ENCODE measurements at regions not wholly inside any gene's neighbourhood (a gene's known extent, or its start where the extent isn't known, plus 50 kb on each side); places are given as distances from the start of the nearest gene placed in this dataset.

- no peaks in the 10 kb centered on the region for H3K79me2 ChIP-seq (ENCODE audit: control insufficient read depth, insufficient read depth, low read length)
- TF ChIP-seq JUN (IDR thresholded peaks at IDR 0.05; ENCODE audit: borderline replicate concordance, insufficient read depth, insufficient read length, low read depth) (no peak), EZH2 (IDR thresholded peaks at IDR 0.05; ENCODE audit: borderline replicate concordance, low read depth, low read length, severe bottlenecking) (no peak), GATA2 (IDR thresholded peaks at IDR 0.05; ENCODE audit: insufficient read depth, insufficient read length, low read depth, low read length) (no peak), MYC (IDR thresholded peaks at IDR 0.05; ENCODE audit: low read depth, low read length) (no peak), POLR2A (IDR thresholded peaks at IDR 0.05; ENCODE audit: low read depth, low read length) (no peak), FOS (IDR thresholded peaks at IDR 0.05; ENCODE audit: borderline replicate concordance, insufficient read depth, low read length) (no peak), MAX (IDR thresholded peaks at IDR 0.05; ENCODE audit: insufficient read depth, insufficient read length) (no peak), POLR2AphosphoS5 (IDR thresholded peaks at IDR 0.05; ENCODE audit: insufficient read depth, low read depth, low read length) (no peak)
- TF ChIP-seq, protein P1, sequence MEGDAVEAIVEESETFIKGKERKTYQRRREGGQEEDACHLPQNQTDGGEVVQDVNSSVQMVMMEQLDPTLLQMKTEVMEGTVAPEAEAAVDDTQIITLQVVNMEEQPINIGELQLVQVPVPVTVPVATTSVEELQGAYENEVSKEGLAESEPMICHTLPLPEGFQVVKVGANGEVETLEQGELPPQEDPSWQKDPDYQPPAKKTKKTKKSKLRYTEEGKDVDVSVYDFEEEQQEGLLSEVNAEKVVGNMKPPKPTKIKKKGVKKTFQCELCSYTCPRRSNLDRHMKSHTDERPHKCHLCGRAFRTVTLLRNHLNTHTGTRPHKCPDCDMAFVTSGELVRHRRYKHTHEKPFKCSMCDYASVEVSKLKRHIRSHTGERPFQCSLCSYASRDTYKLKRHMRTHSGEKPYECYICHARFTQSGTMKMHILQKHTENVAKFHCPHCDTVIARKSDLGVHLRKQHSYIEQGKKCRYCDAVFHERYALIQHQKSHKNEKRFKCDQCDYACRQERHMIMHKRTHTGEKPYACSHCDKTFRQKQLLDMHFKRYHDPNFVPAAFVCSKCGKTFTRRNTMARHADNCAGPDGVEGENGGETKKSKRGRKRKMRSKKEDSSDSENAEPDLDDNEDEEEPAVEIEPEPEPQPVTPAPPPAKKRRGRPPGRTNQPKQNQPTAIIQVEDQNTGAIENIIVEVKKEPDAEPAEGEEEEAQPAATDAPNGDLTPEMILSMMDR (IDR thresholded peaks at IDR 0.05; ENCODE audit: extremely low read depth in 1 of 2, insufficient read depth in 1 of 2, low read depth in 1 of 2, low read length in 2 of 2): no peak
- peak; percentile 14 for DNase-seq (ENCODE audit: low read depth, low spot score)
- peaks cover 0 to 3% of the 10 kb centered on the region in 2 experiments for H3K27me3 ChIP-seq (ENCODE audit: control insufficient read depth in 2 of 2, insufficient read depth in 2 of 2, low read length in 2 of 2)
- dilution Hi-C loops (cut with MboI; ENCODE audit: extremely low pct_ligation_motif_present, low sequenced_read_pairs): no loop called here
- no peaks in the 10 kb centered on the region for H3K9me3 ChIP-seq (replicated peaks; ENCODE audit: control insufficient read depth, insufficient read depth, low read length)
- no peaks in the 10 kb centered on the region for H3K9me1 ChIP-seq (replicated peaks; ENCODE audit: control insufficient read depth, extremely low read depth, insufficient read depth, low read length)
- no peak overlapping the region for H3K9ac ChIP-seq (replicated peaks; ENCODE audit: extremely low read depth, insufficient read depth, low read length)
- no peak for FAIRE-seq
- intact Hi-C loops (cut with micrococcal nuclease): no loop called here
- H3K27ac ChIP-seq (ENCODE audit: insufficient read depth, low read depth, low read length): no peak overlapping the region
- no peaks in the 10 kb centered on the region for H3K36me3 ChIP-seq (ENCODE audit: control insufficient read depth in 2 of 2, extremely low read depth in 1 of 2, insufficient read depth in 2 of 2, low read length in 2 of 2)
- H3K4me2 ChIP-seq (ENCODE audit: insufficient read depth, low read length): no peak overlapping the region
- CTCF ChIA-PET: no interaction called here
- no peaks in the 10 kb centered on the region for H3K4me1 ChIP-seq (ENCODE audit: control insufficient read depth, extremely low read depth, insufficient read depth, low read length)
- no TSS peak for BruUV-seq (replicated peaks)
- H4K20me1 ChIP-seq (replicated peaks; ENCODE audit: control insufficient read depth, extremely low read depth, insufficient read depth, low read length): no peaks in the 10 kb centered on the region
- POLR2A ChIA-PET: no interaction called here
- no peak overlapping the region for H3K4me3 ChIP-seq (replicated peaks in 1 of 3; ENCODE audit: insufficient read depth in 1 of 3, low read depth in 1 of 3, low read length in 3 of 3)
- H2AFZ ChIP-seq (ENCODE audit: low read depth, low read length): no peak overlapping the region
Measured at GRCh38 chr3:124653797-124654469, 76.3 kb upstream of the UMPS start.
